Lower lobe of right lung (tissue), 2 donors: ENCODE measurements at regions not wholly inside any gene's neighbourhood (a gene's known extent, or its start where the extent isn't known, plus 50 kb on each side); places are given as distances from the start of the nearest gene placed in this dataset.
"Not testable (repeated sequence)": the region's sequence is repeated elsewhere in the genome, so short reads cannot be mapped to it uniquely, and the experiment has no call there.

Source experiments
- ATAC-seq, 2 donors: fragments of 200-7000 bp; cut with Tn5 transposase; one replicate each; pipeline ENCODE4 v1.9.1; 2020 to 2022; ENCODE audit warnings: mild to moderate bottlenecking in 2 of 2, moderate library complexity in 2 of 2
- DNase-seq: peaks from one replicate; pipeline ENCODE4 v3.0.0-alpha.2; 2020
- H3K27ac ChIP-seq: fragments of 200-600 bp; one replicate; pipeline ENCODE4 v1.8.0; 2022
- H3K27me3 ChIP-seq: fragments of 200-600 bp; one replicate; pipeline ENCODE4 v1.8.0; 2022; ENCODE audit warnings: low read depth
- H3K36me3 ChIP-seq: fragments of 200-600 bp; one replicate; pipeline ENCODE4 v1.8.0; 2022; ENCODE audit warnings: mild to moderate bottlenecking
- H3K4me1 ChIP-seq: fragments of 200-600 bp; one replicate; pipeline ENCODE4 v1.8.0; 2022
- H3K4me3 ChIP-seq: fragments of 200-600 bp; one replicate; pipeline ENCODE4 v1.8.0; 2022; ENCODE audit warnings: mild to moderate bottlenecking
- H3K9me3 ChIP-seq: fragments of 200-600 bp; one replicate; pipeline ENCODE4 v1.8.0; 2022
- CTCF ChIP-seq: fragments of 200-600 bp; IDR thresholded peaks from one replicate; pipeline ENCODE4 v1.8.0; 2022; ENCODE audit warnings: antibody characterized with exemption, mild to moderate bottlenecking
- intact Hi-C: fragments of 100-400 bp; cut with DNase I; formaldehyde crosslinking; loops from one replicate; pipeline ENCODE4 v1.11.0; 2022
- donor health status: DM: no; HTN: yes; CAD: no; lungs with severe emphysema.

- ATAC-seq (no peak), DNase-seq (no peak)
- no peak overlapping the region for H3K27ac ChIP-seq
Observed at GRCh38 chr4:164350061-164350460, 403.9 kb upstream of the SMIM31 start.

DNA sequence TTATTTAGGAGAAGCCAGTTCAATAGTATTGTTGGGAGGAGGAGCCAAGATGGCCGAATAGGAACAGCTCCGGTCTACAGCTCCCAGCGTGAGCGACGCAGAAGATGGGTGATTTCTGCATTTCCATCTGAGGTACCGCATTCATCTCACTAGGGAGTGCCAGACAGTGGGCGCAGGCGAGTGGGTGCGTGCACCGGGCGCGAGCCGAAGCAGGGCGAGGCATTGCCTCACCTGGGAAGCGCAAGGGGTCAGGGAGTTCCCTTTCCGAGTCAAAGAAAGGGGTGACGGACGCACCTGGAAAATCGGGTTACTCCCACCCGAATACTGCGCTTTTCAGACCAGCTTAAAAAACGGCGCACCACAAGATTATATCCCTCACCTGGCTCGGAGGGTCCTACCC, 403.2 kb upstream of the SMIM31 start:
- H3K36me3 ChIP-seq, ATAC-seq, H3K27ac ChIP-seq, H3K4me3 ChIP-seq, DNase-seq, H3K27me3 ChIP-seq, intact Hi-C loops, H3K9me3 ChIP-seq, H3K4me1 ChIP-seq: not testable (repeated sequence)

More at GRCh38 chr4:164350061-164350460, 403.9 kb upstream of the SMIM31 start:
- H3K9me3 ChIP-seq: no peaks in the 10 kb centered on the region
- no peaks in the 10 kb centered on the region for H3K27me3 ChIP-seq
- no peak overlapping the region for H3K4me3 ChIP-seq
- H3K4me1 ChIP-seq: no peaks in the 10 kb centered on the region
- intact Hi-C loops: no loop called here
- no peak for TF ChIP-seq CTCF
- no peaks in the 10 kb centered on the region for H3K36me3 ChIP-seq

DNA sequence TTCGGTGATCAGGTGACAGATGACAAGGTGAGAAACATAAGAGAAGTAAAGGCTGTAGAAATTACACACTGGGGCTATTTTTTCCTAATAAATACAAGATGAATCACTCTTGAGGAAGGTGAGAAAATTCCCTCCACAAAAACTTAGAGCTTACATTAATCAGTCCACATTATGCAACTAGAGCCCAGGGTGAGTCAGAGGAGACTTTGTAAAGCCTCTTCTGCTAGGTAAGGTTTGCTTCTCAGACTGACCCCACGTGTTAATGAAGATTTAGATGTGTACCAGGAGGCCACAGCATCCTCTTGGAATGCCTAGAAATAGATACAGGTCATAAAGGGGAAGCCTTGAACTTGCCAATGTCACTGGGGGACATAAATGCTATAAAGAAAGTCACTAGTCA, 396.0 kb upstream of the SMIM31 start:
- TF ChIP-seq CTCF: no peak
- H3K4me3 ChIP-seq: no peak overlapping the region
- no peak overlapping the region for H3K27ac ChIP-seq
- ATAC-seq (no peak), DNase-seq (no peak)
- intact Hi-C loops: no loop called here
- no peaks in the 10 kb centered on the region for H3K36me3 ChIP-seq
- H3K27me3 ChIP-seq: no peaks in the 10 kb centered on the region
- no peaks in the 10 kb centered on the region for H3K9me3 ChIP-seq
- no peaks in the 10 kb centered on the region for H3K4me1 ChIP-seq

DNA sequence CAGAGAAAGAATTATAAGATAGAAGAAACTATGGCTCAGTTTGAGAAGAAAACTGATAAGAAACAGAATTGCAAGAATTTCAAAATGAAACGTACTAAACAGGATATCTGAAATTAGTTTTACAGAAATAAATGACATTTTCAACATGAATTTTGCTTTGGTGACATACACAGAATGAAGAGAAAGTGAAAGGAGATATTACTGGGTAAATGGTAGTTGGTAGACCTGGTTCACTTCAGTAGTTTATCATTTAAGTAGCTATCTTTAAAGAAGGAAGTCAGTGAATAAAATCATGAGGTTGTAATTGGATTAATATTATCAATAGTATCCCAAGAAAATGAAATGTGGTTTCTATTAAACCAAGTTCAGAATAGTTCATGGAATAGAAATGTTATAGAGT, 395.5 kb upstream of the SMIM31 start:
- ATAC-seq (no peak), DNase-seq (no peak)
- H3K27ac ChIP-seq: no peak overlapping the region
- H3K36me3 ChIP-seq: no peaks in the 10 kb centered on the region
- intact Hi-C loops: no loop called here
- H3K27me3 ChIP-seq: no peaks in the 10 kb centered on the region
- no peak overlapping the region for H3K4me3 ChIP-seq
- TF ChIP-seq CTCF: no peak
- H3K9me3 ChIP-seq: no peaks in the 10 kb centered on the region
- no peaks in the 10 kb centered on the region for H3K4me1 ChIP-seq

- intact Hi-C loops: no loop called here
- no peaks in the 10 kb centered on the region for H3K9me3 ChIP-seq
Observed at GRCh38 chr4:164359881-164360280, 394.1 kb upstream of the SMIM31 start.

GRCh38 chr4:164368894-164369293, 385.0 kb upstream of the SMIM31 start:
- DNase-seq: no peak
- intact Hi-C loops: no loop called here

More at GRCh38 chr4:164359881-164360280, 394.1 kb upstream of the SMIM31 start:
- H3K4me1 ChIP-seq: no peaks in the 10 kb centered on the region
- ATAC-seq: no peak
- H3K4me3 ChIP-seq: no peak overlapping the region
- H3K36me3 ChIP-seq: no peaks in the 10 kb centered on the region
- H3K27me3 ChIP-seq: no peaks in the 10 kb centered on the region
- H3K27ac ChIP-seq: no peak overlapping the region
- no peak for TF ChIP-seq CTCF
- DNase-seq: no peak

More at GRCh38 chr4:164368894-164369293, 385.0 kb upstream of the SMIM31 start:
- H3K4me1 ChIP-seq: no peaks in the 10 kb centered on the region
- H3K27ac ChIP-seq: no peak overlapping the region
- H3K27me3 ChIP-seq: no peaks in the 10 kb centered on the region
- H3K4me3 ChIP-seq: no peak overlapping the region
- ATAC-seq: no peak
- H3K9me3 ChIP-seq: no peaks in the 10 kb centered on the region
- H3K36me3 ChIP-seq: no peaks in the 10 kb centered on the region
- TF ChIP-seq CTCF: no peak
